GM12878 (cell line): ENCODE measurements at regions not wholly inside any gene's neighbourhood (a gene's known extent, or its start where the extent isn't known, plus 50 kb on each side); places are given as distances from the start of the nearest gene placed in this dataset.

ENCODE experiments used
- ATAC-seq: fragments of 200-7000 bp; cut with Tn5 transposase; 3 replicates; pipeline ENCODE4 v1.9.1; 2020; ENCODE audit warnings: mild to moderate bottlenecking, moderate library complexity
- BruUV-seq: library from RNA; stranded (reverse); fragments of 400-500 nt; replicated peaks from 2 replicates; lab custom pipeline; 2021; lab: Mats Ljungman, UMichigan
- CTCF ChIA-PET: fragments of 300-600 bp; sonication (Branson Sonifier 250); formaldehyde crosslinking; extraction: SDS; loops from one replicate; lab custom pipeline; 2021; ENCODE audit warnings: inconsistent platforms; lab: Yijun Ruan, JAX
- POLR2A ChIA-PET: fragments of 350-600 bp; formaldehyde crosslinking; extraction: SDS; loops from one replicate; lab custom pipeline; 2021; ENCODE audit warnings: inconsistent platforms; lab: Charles Lee
- RAD21 ChIA-PET: fragments of 300-600 bp; sonication (Branson Sonifier 250); formaldehyde crosslinking; loops from one replicate; lab custom pipeline; 2023; ENCODE audit warnings: antibody characterized with exemption; ENCODE audit not compliant: unreplicated experiment; lab: Charles Lee
- SMC1A ChIA-PET: fragments of 300-600 bp; sonication (Branson Sonifier 250); formaldehyde crosslinking; loops from one replicate; lab custom pipeline; 2023; ENCODE audit not compliant: unreplicated experiment, uncharacterized antibody; lab: Charles Lee
- DNase-seq: peaks from one replicate; pipeline ENCODE4 v3.0.0-alpha.2; 2011; ENCODE audit warnings: low read depth, low spot score
- FAIRE-seq: peaks from 3 replicates; lab custom pipeline; 2011; peaks lifted over from hg19 to GRCh38; lab: Jason Lieb, UNC
- H2AFZ ChIP-seq: 2 replicates; pipeline ENCODE4 v1.6.0; 2011; ENCODE audit warnings: low read depth, low read length, control low read depth; ENCODE audit not compliant: control insufficient read depth
- H3K27ac ChIP-seq: 2 replicates; pipeline ENCODE4 v1.5.1; 2011; ENCODE audit warnings: control low read depth; ENCODE audit not compliant: control insufficient read depth, insufficient read depth
- H3K27me3 ChIP-seq, 2 experiments: replicated peaks in 1 of 2; 2 replicates each; pipeline versions ENCODE4 v1.6.0 to v1.6.1; 2011; ENCODE audit warnings: low read length in 1 of 2; ENCODE audit not compliant: control insufficient read depth in 2 of 2, insufficient read depth in 2 of 2
- H3K36me3 ChIP-seq, 2 experiments: 2 replicates each; pipeline ENCODE4 v1.5.1; 2011; ENCODE audit warnings: low read length in 1 of 2; ENCODE audit not compliant: control insufficient read depth in 2 of 2, insufficient read depth in 2 of 2
- H3K4me1 ChIP-seq: 2 replicates; pipeline ENCODE4 v1.6.1; 2011; ENCODE audit warnings: mild to moderate bottlenecking, low read length, moderate library complexity, mixed read lengths; ENCODE audit not compliant: control insufficient read depth, insufficient read depth
- H3K4me2 ChIP-seq: 2 replicates; pipeline ENCODE4 v1.6.0; 2011; ENCODE audit warnings: control low read depth; ENCODE audit not compliant: control insufficient read depth, insufficient read depth
- H3K4me3 ChIP-seq: fragments of 200-600 bp; sonication (generic); 2 replicates; pipeline ENCODE4 v1.5.1; 2016
- H3K79me2 ChIP-seq: 2 replicates; pipeline ENCODE4 v1.6.0; 2011; ENCODE audit warnings: low read length; ENCODE audit not compliant: control insufficient read depth, insufficient read depth
- H3K9ac ChIP-seq: 2 replicates; pipeline ENCODE4 v1.8.0; 2011; ENCODE audit warnings: low read length, control low read depth, mixed read lengths; ENCODE audit not compliant: control insufficient read depth, insufficient read depth
- H3K9me3 ChIP-seq: replicated peaks from 3 replicates; pipeline ENCODE4 v1.5.1; 2011; ENCODE audit warnings: mild to moderate bottlenecking, low read length; ENCODE audit not compliant: control insufficient read depth, insufficient read depth
- H4K20me1 ChIP-seq: 2 replicates; pipeline ENCODE4 v1.6.0; 2011; ENCODE audit not compliant: control insufficient read depth, insufficient read depth
- ATF7 ChIP-seq: fragments of 450-650 bp; IDR thresholded peaks from 2 replicates; pipeline ENCODE4 v1.6.1; 2016; ENCODE audit warnings: low read depth, mild to moderate bottlenecking
- FOS ChIP-seq: IDR thresholded peaks from 3 replicates; pipeline ENCODE4 v1.6.1; 2011; ENCODE audit warnings: borderline replicate concordance; ENCODE audit not compliant: insufficient read length; ENCODE audit errors: extremely low read depth
- PAX8 ChIP-seq: fragments of 450-650 bp; IDR thresholded peaks from 2 replicates; pipeline ENCODE4 v1.6.1; 2017; ENCODE audit warnings: mild to moderate bottlenecking, moderate library complexity
- RBBP5 ChIP-seq: fragments of 200-600 bp; sonication (generic); conservative IDR thresholded peaks from 2 replicates; pipeline ENCODE4 v1.6.1; 2016
- SREBF1 ChIP-seq: IDR thresholded peaks from 2 replicates; pipeline ENCODE4 v1.6.1; 2012; ENCODE audit warnings: mild to moderate bottlenecking, low read length
- WRNIP1 ChIP-seq: IDR thresholded peaks from 2 replicates; pipeline ENCODE4 v1.6.1; 2011; ENCODE audit warnings: low read depth, low read length, improper control_type of control experiment, borderline replicate concordance
- ZBED1 ChIP-seq: IDR thresholded peaks from 2 replicates; pipeline ENCODE4 v1.6.1; 2016; ENCODE audit warnings: borderline replicate concordance
- WGBS: methylation state at CpG from one replicate; pipeline ENCODE4 v1.1.6; 2016; ENCODE audit warnings: low lambda C conversion rate; ENCODE audit not compliant: insufficient replicate concordance, insufficient coverage; ENCODE audit errors: missing lambda C conversion rate; 5-methylcytosine and 5-hydroxymethylcytosine counted together
- in situ Hi-C: fragments of 300-500 bp; cut with MboI; formaldehyde crosslinking; loops from 9 replicates; pipeline ENCODE4 v1.14.3; 2018; ENCODE audit warnings: mixed read lengths
- intact Hi-C: fragments of 100-400 bp; cut with micrococcal nuclease; formaldehyde crosslinking; loops from one replicate; pipeline ENCODE4 v1.14.2; 2022; ENCODE audit not compliant: unreplicated experiment
- TF ChIP-seq, protein P1 (sequence below): fragments of 450-650 bp; IDR thresholded peaks from 2 replicates; pipeline ENCODE4 v1.6.1; 2017; ENCODE audit warnings: mild to moderate bottlenecking, low read depth, inconsistent platforms; ENCODE audit not compliant: poor library complexity, severe bottlenecking
- TF ChIP-seq, protein P2 (sequence below): fragments of 450-650 bp; IDR thresholded peaks from 2 replicates; pipeline ENCODE4 v1.6.1; 2017; ENCODE audit warnings: low read depth, mild to moderate bottlenecking, moderate library complexity
- TF ChIP-seq, protein P3 (sequence below): fragments of 450-650 bp; IDR thresholded peaks from 2 replicates; pipeline ENCODE4 v1.6.1; 2018; ENCODE audit warnings: mild to moderate bottlenecking, low read depth, moderate library complexity; ENCODE audit not compliant: partially characterized antibody
- TF ChIP-seq, protein P4 (sequence below): fragments of 450-650 bp; IDR thresholded peaks from 2 replicates; pipeline ENCODE4 v1.6.1; 2014; ENCODE audit warnings: mild to moderate bottlenecking

DNA sequence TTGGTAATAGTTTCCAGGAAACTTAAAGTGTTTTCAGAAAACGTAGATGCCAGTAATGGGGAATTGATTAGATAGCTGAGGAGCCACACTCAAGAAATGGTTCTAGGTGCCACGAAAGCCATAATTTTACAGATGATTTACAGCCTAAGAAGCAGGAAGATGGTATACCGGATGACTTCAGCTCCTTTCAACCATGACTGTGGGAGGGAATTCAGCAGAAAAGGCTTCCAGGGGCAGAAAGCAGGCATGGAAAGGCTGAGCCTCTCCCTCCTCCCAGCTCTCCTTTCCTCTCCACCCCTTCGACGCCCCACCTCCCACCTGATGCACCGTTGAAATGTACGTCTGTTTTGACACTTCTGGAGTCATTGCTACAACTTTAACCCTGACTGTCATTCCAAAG is 68.6 kb upstream of the SMIM21 start:
- Histone ChIP-seq H4K20me1 (no peaks in the 10 kb centered on the region), H3K9ac (no peak overlapping the region), H3K4me1 (no peaks in the 10 kb centered on the region), H3K27me3 (no peaks in the 10 kb centered on the region; a peak in 1 of 4 replicates), H3K27ac (no peak overlapping the region), H2AFZ (no peak overlapping the region), H3K9me3 (no peaks in the 10 kb centered on the region), H3K79me2 (no peaks in the 10 kb centered on the region), H3K36me3 (no peaks in the 10 kb centered on the region), H3K4me2 (no peak overlapping the region), H3K4me3 (no peak overlapping the region)
- ChIA-PET CTCF (no interaction called here), POLR2A (no interaction called here), SMC1A (interaction anchor here (0.8 to 1.1 kb wide), 2 partner anchors 10 to 323 kb away, joined by 3 read pairs; no protein-coding TSS in a partner anchor), RAD21 (no interaction called here)
- no peak for ATAC-seq
- in situ Hi-C loops = no loop called here
- WGBS = 43% methylated on average over 7 of the region's 7 CpGs
- intact Hi-C loops = no loop called here
- FAIRE-seq = no peak
- no peak for TF ChIP-seq ZBED1
- DNase-seq = no peak
- no TSS peak for BruUV-seq

DNA sequence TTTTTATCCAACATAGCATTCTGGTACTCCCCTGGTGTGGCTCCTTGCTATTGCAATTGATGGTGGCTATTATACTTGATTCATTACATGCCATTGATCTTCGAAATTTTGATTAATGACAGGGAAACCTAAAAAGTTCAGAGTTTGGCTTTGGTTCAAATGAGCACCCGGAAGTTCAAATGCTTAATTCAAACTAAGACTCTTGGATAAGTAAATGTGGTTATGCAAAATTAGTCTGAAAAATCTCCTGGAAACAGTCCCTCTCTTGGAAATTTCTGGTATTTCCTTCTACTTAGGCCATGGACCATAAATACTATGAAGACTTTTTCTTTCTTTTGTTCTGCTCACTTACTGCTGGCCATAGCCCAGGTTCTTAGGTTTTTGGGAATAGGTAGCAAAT is 65.3 kb upstream of the SMIM21 start:
- Histone ChIP-seq H4K20me1 (no peaks in the 10 kb centered on the region), H3K9ac (no peak overlapping the region), H3K4me2 (no peak overlapping the region), H3K27me3 (no peaks in the 10 kb centered on the region), H3K27ac (no peak overlapping the region), H3K79me2 (no peaks in the 10 kb centered on the region), H3K4me3 (no peak overlapping the region), H3K36me3 (no peaks in the 10 kb centered on the region), H2AFZ (no peak overlapping the region), H3K9me3 (no peaks in the 10 kb centered on the region), H3K4me1 (no peaks in the 10 kb centered on the region)
- ChIA-PET POLR2A (no interaction called here), CTCF (no interaction called here), RAD21 (no interaction called here), SMC1A (no interaction called here)
- in situ Hi-C loops = no loop called here
- BruUV-seq = no TSS peak
- 17% methylated on average over 2 of the region's 2 CpGs for WGBS
- ATAC-seq (no peak), FAIRE-seq (no peak), DNase-seq (no peak)
- intact Hi-C loops = no loop called here
- TF ChIP-seq WRNIP1 (no peak), ATF7 (no peak), SREBF1 (no peak), PAX8 (no peak), RBBP5 (no peak), FOS (no peak)
- TF ChIP-seq, protein P1, sequence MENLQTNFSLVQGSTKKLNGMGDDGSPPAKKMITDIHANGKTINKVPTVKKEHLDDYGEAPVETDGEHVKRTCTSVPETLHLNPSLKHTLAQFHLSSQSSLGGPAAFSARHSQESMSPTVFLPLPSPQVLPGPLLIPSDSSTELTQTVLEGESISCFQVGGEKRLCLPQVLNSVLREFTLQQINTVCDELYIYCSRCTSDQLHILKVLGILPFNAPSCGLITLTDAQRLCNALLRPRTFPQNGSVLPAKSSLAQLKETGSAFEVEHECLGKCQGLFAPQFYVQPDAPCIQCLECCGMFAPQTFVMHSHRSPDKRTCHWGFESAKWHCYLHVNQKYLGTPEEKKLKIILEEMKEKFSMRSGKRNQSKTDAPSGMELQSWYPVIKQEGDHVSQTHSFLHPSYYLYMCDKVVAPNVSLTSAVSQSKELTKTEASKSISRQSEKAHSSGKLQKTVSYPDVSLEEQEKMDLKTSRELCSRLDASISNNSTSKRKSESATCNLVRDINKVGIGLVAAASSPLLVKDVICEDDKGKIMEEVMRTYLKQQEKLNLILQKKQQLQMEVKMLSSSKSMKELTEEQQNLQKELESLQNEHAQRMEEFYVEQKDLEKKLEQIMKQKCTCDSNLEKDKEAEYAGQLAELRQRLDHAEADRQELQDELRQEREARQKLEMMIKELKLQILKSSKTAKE = no peak
- TF ChIP-seq, protein P2, sequence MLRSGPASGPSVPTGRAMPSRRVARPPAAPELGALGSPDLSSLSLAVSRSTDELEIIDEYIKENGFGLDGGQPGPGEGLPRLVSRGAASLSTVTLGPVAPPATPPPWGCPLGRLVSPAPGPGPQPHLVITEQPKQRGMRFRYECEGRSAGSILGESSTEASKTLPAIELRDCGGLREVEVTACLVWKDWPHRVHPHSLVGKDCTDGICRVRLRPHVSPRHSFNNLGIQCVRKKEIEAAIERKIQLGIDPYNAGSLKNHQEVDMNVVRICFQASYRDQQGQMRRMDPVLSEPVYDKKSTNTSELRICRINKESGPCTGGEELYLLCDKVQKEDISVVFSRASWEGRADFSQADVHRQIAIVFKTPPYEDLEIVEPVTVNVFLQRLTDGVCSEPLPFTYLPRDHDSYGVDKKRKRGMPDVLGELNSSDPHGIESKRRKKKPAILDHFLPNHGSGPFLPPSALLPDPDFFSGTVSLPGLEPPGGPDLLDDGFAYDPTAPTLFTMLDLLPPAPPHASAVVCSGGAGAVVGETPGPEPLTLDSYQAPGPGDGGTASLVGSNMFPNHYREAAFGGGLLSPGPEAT = no peak
- TF ChIP-seq, protein P3, sequence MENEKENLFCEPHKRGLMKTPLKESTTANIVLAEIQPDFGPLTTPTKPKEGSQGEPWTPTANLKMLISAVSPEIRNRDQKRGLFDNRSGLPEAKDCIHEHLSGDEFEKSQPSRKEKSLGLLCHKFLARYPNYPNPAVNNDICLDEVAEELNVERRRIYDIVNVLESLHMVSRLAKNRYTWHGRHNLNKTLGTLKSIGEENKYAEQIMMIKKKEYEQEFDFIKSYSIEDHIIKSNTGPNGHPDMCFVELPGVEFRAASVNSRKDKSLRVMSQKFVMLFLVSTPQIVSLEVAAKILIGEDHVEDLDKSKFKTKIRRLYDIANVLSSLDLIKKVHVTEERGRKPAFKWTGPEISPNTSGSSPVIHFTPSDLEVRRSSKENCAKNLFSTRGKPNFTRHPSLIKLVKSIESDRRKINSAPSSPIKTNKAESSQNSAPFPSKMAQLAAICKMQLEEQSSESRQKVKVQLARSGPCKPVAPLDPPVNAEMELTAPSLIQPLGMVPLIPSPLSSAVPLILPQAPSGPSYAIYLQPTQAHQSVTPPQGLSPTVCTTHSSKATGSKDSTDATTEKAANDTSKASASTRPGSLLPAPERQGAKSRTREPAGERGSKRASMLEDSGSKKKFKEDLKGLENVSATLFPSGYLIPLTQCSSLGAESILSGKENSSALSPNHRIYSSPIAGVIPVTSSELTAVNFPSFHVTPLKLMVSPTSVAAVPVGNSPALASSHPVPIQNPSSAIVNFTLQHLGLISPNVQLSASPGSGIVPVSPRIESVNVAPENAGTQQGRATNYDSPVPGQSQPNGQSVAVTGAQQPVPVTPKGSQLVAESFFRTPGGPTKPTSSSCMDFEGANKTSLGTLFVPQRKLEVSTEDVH = no peak
- TF ChIP-seq, protein P4, sequence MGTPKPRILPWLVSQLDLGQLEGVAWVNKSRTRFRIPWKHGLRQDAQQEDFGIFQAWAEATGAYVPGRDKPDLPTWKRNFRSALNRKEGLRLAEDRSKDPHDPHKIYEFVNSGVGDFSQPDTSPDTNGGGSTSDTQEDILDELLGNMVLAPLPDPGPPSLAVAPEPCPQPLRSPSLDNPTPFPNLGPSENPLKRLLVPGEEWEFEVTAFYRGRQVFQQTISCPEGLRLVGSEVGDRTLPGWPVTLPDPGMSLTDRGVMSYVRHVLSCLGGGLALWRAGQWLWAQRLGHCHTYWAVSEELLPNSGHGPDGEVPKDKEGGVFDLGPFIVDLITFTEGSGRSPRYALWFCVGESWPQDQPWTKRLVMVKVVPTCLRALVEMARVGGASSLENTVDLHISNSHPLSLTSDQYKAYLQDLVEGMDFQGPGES = no peak
